GM12878 (cell line): ENCODE measurements at regions not wholly inside any gene's neighbourhood (a gene's known extent, or its start where the extent isn't known, plus 50 kb on each side); places are given as distances from the start of the nearest gene placed in this dataset.

Experiments used
- ATAC-seq: fragments of 200-7000 bp; cut with Tn5 transposase; 3 replicates; pipeline ENCODE4 v1.9.1; 2020; ENCODE audit warnings: mild to moderate bottlenecking, moderate library complexity
- BruUV-seq: library from RNA; stranded (reverse); fragments of 400-500 nt; replicated peaks from 2 replicates; lab custom pipeline; 2021; lab: Mats Ljungman, UMichigan
- CTCF ChIA-PET: fragments of 300-600 bp; sonication (Branson Sonifier 250); formaldehyde crosslinking; extraction: SDS; loops from one replicate; lab custom pipeline; 2021; ENCODE audit warnings: inconsistent platforms; lab: Yijun Ruan, JAX
- POLR2A ChIA-PET: fragments of 350-600 bp; formaldehyde crosslinking; extraction: SDS; loops from one replicate; lab custom pipeline; 2021; ENCODE audit warnings: inconsistent platforms; lab: Charles Lee
- RAD21 ChIA-PET: fragments of 300-600 bp; sonication (Branson Sonifier 250); formaldehyde crosslinking; loops from one replicate; lab custom pipeline; 2023; ENCODE audit warnings: antibody characterized with exemption; ENCODE audit not compliant: unreplicated experiment; lab: Charles Lee
- SMC1A ChIA-PET: fragments of 300-600 bp; sonication (Branson Sonifier 250); formaldehyde crosslinking; loops from one replicate; lab custom pipeline; 2023; ENCODE audit not compliant: unreplicated experiment, uncharacterized antibody; lab: Charles Lee
- DNase-seq: peaks from one replicate; pipeline ENCODE4 v3.0.0-alpha.2; 2011; ENCODE audit warnings: low read depth, low spot score
- FAIRE-seq: peaks from 3 replicates; lab custom pipeline; 2011; peaks lifted over from hg19 to GRCh38; lab: Jason Lieb, UNC
- H2AFZ ChIP-seq: 2 replicates; pipeline ENCODE4 v1.6.0; 2011; ENCODE audit warnings: low read depth, low read length, control low read depth; ENCODE audit not compliant: control insufficient read depth
- H3K27ac ChIP-seq: 2 replicates; pipeline ENCODE4 v1.5.1; 2011; ENCODE audit warnings: control low read depth; ENCODE audit not compliant: control insufficient read depth, insufficient read depth
- H3K27me3 ChIP-seq, 2 experiments: replicated peaks in 1 of 2; 2 replicates each; pipeline versions ENCODE4 v1.6.0 to v1.6.1; 2011; ENCODE audit warnings: low read length in 1 of 2; ENCODE audit not compliant: control insufficient read depth in 2 of 2, insufficient read depth in 2 of 2
- H3K36me3 ChIP-seq, 2 experiments: 2 replicates each; pipeline ENCODE4 v1.5.1; 2011; ENCODE audit warnings: low read length in 1 of 2; ENCODE audit not compliant: control insufficient read depth in 2 of 2, insufficient read depth in 2 of 2
- H3K4me1 ChIP-seq: 2 replicates; pipeline ENCODE4 v1.6.1; 2011; ENCODE audit warnings: mild to moderate bottlenecking, low read length, moderate library complexity, mixed read lengths; ENCODE audit not compliant: control insufficient read depth, insufficient read depth
- H3K4me2 ChIP-seq: 2 replicates; pipeline ENCODE4 v1.6.0; 2011; ENCODE audit warnings: control low read depth; ENCODE audit not compliant: control insufficient read depth, insufficient read depth
- H3K4me3 ChIP-seq: fragments of 200-600 bp; sonication (generic); 2 replicates; pipeline ENCODE4 v1.5.1; 2016
- H3K79me2 ChIP-seq: 2 replicates; pipeline ENCODE4 v1.6.0; 2011; ENCODE audit warnings: low read length; ENCODE audit not compliant: control insufficient read depth, insufficient read depth
- H3K9ac ChIP-seq: 2 replicates; pipeline ENCODE4 v1.8.0; 2011; ENCODE audit warnings: low read length, control low read depth, mixed read lengths; ENCODE audit not compliant: control insufficient read depth, insufficient read depth
- H3K9me3 ChIP-seq: replicated peaks from 3 replicates; pipeline ENCODE4 v1.5.1; 2011; ENCODE audit warnings: mild to moderate bottlenecking, low read length; ENCODE audit not compliant: control insufficient read depth, insufficient read depth
- H4K20me1 ChIP-seq: 2 replicates; pipeline ENCODE4 v1.6.0; 2011; ENCODE audit not compliant: control insufficient read depth, insufficient read depth
- BCL11A ChIP-seq: IDR thresholded peaks from 2 replicates; pipeline ENCODE4 v1.6.1; 2011; ENCODE audit warnings: low read depth, low read length
- CHD4 ChIP-seq: fragments of 200-600 bp; sonication (generic); IDR thresholded peaks from 2 replicates; pipeline ENCODE4 v1.6.1; 2016; ENCODE audit warnings: mild to moderate bottlenecking
- CREB1 ChIP-seq: IDR thresholded peaks from 2 replicates; pipeline ENCODE4 v1.6.1; 2012; ENCODE audit warnings: low read depth, mild to moderate bottlenecking, inconsistent platforms
- CUX1 ChIP-seq: IDR thresholded peaks from 2 replicates; pipeline ENCODE4 v1.6.1; 2012; ENCODE audit warnings: improper control_type of control experiment, low read depth, low read length; ENCODE audit not compliant: insufficient replicate concordance
- E4F1 ChIP-seq: fragments of 450-650 bp; IDR thresholded peaks from 2 replicates; pipeline ENCODE4 v1.6.1; 2018; ENCODE audit warnings: borderline replicate concordance, mild to moderate bottlenecking; ENCODE audit not compliant: partially characterized antibody
- ETV6 ChIP-seq, 2 experiments: fragments of 450-650 bp in 1 of 2; IDR thresholded peaks in 1 of 2; conservative IDR thresholded peaks in 1 of 2; 2 replicates each; pipeline ENCODE4 v1.6.1; 2014; ENCODE audit warnings: antibody characterized with exemption in 1 of 2, borderline replicate concordance in 1 of 2, low read depth in 1 of 2, mild to moderate bottlenecking in 1 of 2, moderate library complexity in 1 of 2
- MXI1 ChIP-seq: fragments of 150-350 bp; IDR thresholded peaks from 2 replicates; pipeline ENCODE4 v1.6.1; 2011; ENCODE audit warnings: low read depth, mild to moderate bottlenecking, inconsistent platforms, low read length, improper control_type of control experiment
- NFYA ChIP-seq: IDR thresholded peaks from 2 replicates; pipeline ENCODE4 v1.6.1; 2011; ENCODE audit warnings: low read depth, mild to moderate bottlenecking, low read length, improper control_type of control experiment, borderline replicate concordance
- NR2C2 ChIP-seq: IDR thresholded peaks from 2 replicates; pipeline ENCODE4 v1.6.1; 2011; ENCODE audit warnings: borderline replicate concordance, low read depth; ENCODE audit not compliant: control insufficient read depth, insufficient read length
- POU2F2 ChIP-seq: IDR thresholded peaks from 3 replicates; pipeline ENCODE4 v1.6.1; 2011; ENCODE audit warnings: low read depth, mild to moderate bottlenecking, low read length, borderline replicate concordance
- STAT1 ChIP-seq: fragments of 450-650 bp; conservative IDR thresholded peaks from 2 replicates; pipeline ENCODE4 v1.6.1; 2014; ENCODE audit warnings: antibody characterized with exemption, mild to moderate bottlenecking
- TARDBP ChIP-seq: IDR thresholded peaks from 2 replicates; pipeline ENCODE4 v1.6.1; 2016; ENCODE audit warnings: borderline replicate concordance
- WGBS: methylation state at CpG from one replicate; pipeline ENCODE4 v1.1.6; 2016; ENCODE audit warnings: low lambda C conversion rate; ENCODE audit not compliant: insufficient replicate concordance, insufficient coverage; ENCODE audit errors: missing lambda C conversion rate; 5-methylcytosine and 5-hydroxymethylcytosine counted together
- in situ Hi-C: fragments of 300-500 bp; cut with MboI; formaldehyde crosslinking; loops from 9 replicates; pipeline ENCODE4 v1.14.3; 2018; ENCODE audit warnings: mixed read lengths
- intact Hi-C: fragments of 100-400 bp; cut with micrococcal nuclease; formaldehyde crosslinking; loops from one replicate; pipeline ENCODE4 v1.14.2; 2022; ENCODE audit not compliant: unreplicated experiment

GRCh38 chr14:105925615-105926372, 399.4 kb downstream of the TMEM121 start:
- RAD21 ChIA-PET: no interaction called here
- Histone ChIP-seq H3K9ac (no peak overlapping the region), H2AFZ (no peak overlapping the region), H3K27me3 (no peaks in the 10 kb centered on the region), H3K4me2 (no peak overlapping the region), H3K27ac (no peak overlapping the region), H4K20me1 (no peaks in the 10 kb centered on the region), H3K4me1 (no peaks in the 10 kb centered on the region; the same call in 1 of the 2 replicates), H3K9me3 (no peaks in the 10 kb centered on the region), H3K79me2 (no peaks in the 10 kb centered on the region), H3K36me3 (no peaks in the 10 kb centered on the region), H3K4me3 (no peak overlapping the region)
- CTCF ChIA-PET: no interaction called here
- no peak for FAIRE-seq
- no CpG with 5 or more reads among the region's 18 CpGs for WGBS
- no peak for ATAC-seq
- SMC1A ChIA-PET: no interaction called here
- in situ Hi-C loops: no loop called here
- POLR2A ChIA-PET: no interaction called here
- BruUV-seq: no TSS peak
- intact Hi-C loops: no loop called here
- no peak for DNase-seq
- TF ChIP-seq CREB1 (no peak), TARDBP (no peak), BCL11A (no peak), ETV6 (conservative IDR thresholded peaks at IDR 0.05 in 1 of 2, IDR thresholded peaks at IDR 0.05 in 1 of 2; ENCODE audit: borderline replicate concordance in 1 of 2, low read depth in 1 of 2) (no peak), MXI1 (no peak), E4F1 (no peak), NR2C2 (no peak), CHD4 (no peak), STAT1 (no peak), POU2F2 (no peak), CUX1 (no peak), NFYA (no peak)
